Heart right ventricle (tissue), 16 donors: ENCODE measurements at regions not wholly inside any gene's neighbourhood (a gene's known extent, or its start where the extent isn't known, plus 50 kb on each side); places are given as distances from the start of the nearest gene placed in this dataset.

Experiments
- ATAC-seq, 8 donors: fragments of 200-7000 bp; cut with Tn5 transposase; one replicate each; pipeline ENCODE4 v1.9.1; 2020; ENCODE audit warnings: mild to moderate bottlenecking in 8 of 8, moderate library complexity in 8 of 8, moderate number of reproducible peaks in 1 of 8
- DNase-seq, 2 donors: peaks; one replicate each; pipeline ENCODE4 v3.0.0-alpha.2; 2020
- H3K27ac ChIP-seq, 10 donors: fragments of 200-600 bp; sonication (generic) in 2 of 10; one replicate each; pipeline versions ENCODE4 v1.5.0 to v1.8.0; 2020 to 2022; ENCODE audit warnings: mild to moderate bottlenecking in 3 of 10
- H3K27me3 ChIP-seq, 7 donors: fragments of 200-600 bp; one replicate each; pipeline ENCODE4 v1.8.0; 2021 to 2022; ENCODE audit warnings: mild to moderate bottlenecking in 2 of 7
- H3K36me3 ChIP-seq, 9 donors: fragments of 200-600 bp; sonication (generic) in 1 of 9; one replicate each; pipeline versions ENCODE4 v1.5.0 to v1.8.0; 2020 to 2022; ENCODE audit warnings: mild to moderate bottlenecking in 2 of 9
- H3K4me1 ChIP-seq, 9 donors: fragments of 200-600 bp; sonication (generic) in 1 of 9; one replicate each; pipeline versions ENCODE4 v1.5.0 to v1.8.0; 2020 to 2022; ENCODE audit warnings: mild to moderate bottlenecking in 4 of 9
- H3K4me3 ChIP-seq, 10 donors: fragments of 200-600 bp; sonication (generic) in 2 of 10; one replicate each; pipeline versions ENCODE4 v1.5.0 to v1.8.0; 2020 to 2022; ENCODE audit warnings: mild to moderate bottlenecking in 7 of 10, moderate library complexity in 2 of 10
- H3K9me3 ChIP-seq, 11 donors: fragments of 200-600 bp in 10 of 11; sonication (generic) in 2 of 11; one replicate each; pipeline versions ENCODE4 v1.5.0 to v1.8.0; 2013 to 2022; ENCODE audit warnings: mild to moderate bottlenecking in 2 of 11, control low read depth in 1 of 11, moderate library complexity in 1 of 11
- CTCF ChIP-seq, 9 donors: fragments of 200-600 bp; sonication (generic) in 2 of 9; IDR thresholded peaks; one replicate each; pipeline versions ENCODE4 v1.5.0 to v1.8.0; 2021 to 2022; ENCODE audit warnings: antibody characterized with exemption in 9 of 9, mild to moderate bottlenecking in 5 of 9, moderate library complexity in 1 of 9
- WGBS, 2 donors: extraction: QIAGEN DNeasy Blood & Tissue Kit; methylation state at CpG; one replicate each; pipeline ENCODE4 v1.1.7; 2013; ENCODE audit warnings: inconsistent platforms in 1 of 2; 5-methylcytosine and 5-hydroxymethylcytosine counted together
- intact Hi-C, 10 donors: fragments of 100-400 bp; cut with DNase I; formaldehyde crosslinking; loops; one replicate each; pipeline versions ENCODE4 v1.11.1 to v1.14.2; 2022
- donor health status: Arrhythmogenic right ventricular cardiomyopathy.
- donor health status: ischemic (EF 13 %, LVEDD 7.1; RV severe dilation, severe dysfunction).
- donor health status: healthy with polysubstance abuse.
- donor health status: DM: no; HTN: yes; CAD: no.
- donor health status: DM: no; HTN: no; CAD: no.
- donor health status: ischemic (EF 25% LVEDD 6.9; RV normal size, moderate dysfunction).
- donor health status: ischemic (EF 25% LVEDD 5.7; RV mildly dilated, moderate dysfunction).
- donor health status: healthy.
- donor health status: DM: yes; HTN: yes; CAD: no.
- donor health status: Ischemic cardiomyopathy.
- donor health status: ischemic (EF 35%, LVEDD 5.7; RV mildly dilated, moderate dysfunction).
- donor health status: nonischemic (EF 11% LVEDD 7.7; RV severe dilation, severe dysfunction).
- donor health status: DM: yes; HTN: yes; CAD: no.
- donor health status: PGD.
- donor health status: ischemic (EF 29% LVEDD 5.4; RV normal size, mild dysfunction).
- donor health status: nonischemic (EF 23%, LVEDD 6.1; RV moderate dilation, normal function).

DNA sequence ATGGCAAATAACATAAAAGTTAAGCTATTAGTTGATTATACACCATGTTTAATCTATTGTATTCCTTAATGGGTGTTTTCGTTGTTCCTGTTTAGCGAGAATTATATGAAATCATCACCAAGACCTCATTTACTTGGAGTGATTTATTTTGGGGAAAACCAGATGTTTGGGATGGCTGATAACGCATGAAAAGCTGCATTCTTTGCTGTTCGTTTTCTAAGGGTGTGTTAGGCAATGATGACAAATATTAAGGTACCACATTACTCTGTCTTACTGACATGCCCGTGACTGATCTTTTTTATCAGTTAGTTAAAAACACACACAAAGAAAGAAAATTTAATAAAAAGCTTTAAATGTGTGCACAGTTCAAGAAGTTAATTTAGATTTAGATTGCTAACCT lies 176.4 kb downstream of the ZFP64 start:
- WGBS, 2 donors = 68 to 75% methylated on average over 5 of the region's 5 CpGs
- Histone ChIP-seq H3K27me3 (peaks cover 0 to 4% (median 0%) of the 10 kb centered on the region in 7 donors), H3K4me3 (no peak overlapping the region), H3K36me3 (no peaks in the 10 kb centered on the region), H3K27ac (no peak overlapping the region), H3K4me1 (no peaks in the 10 kb centered on the region), H3K9me3 (peaks cover 0 to 18% (median 11%) of the 10 kb centered on the region in 11 donors)
- no peak for TF ChIP-seq CTCF (IDR thresholded peaks at IDR 0.05)
- no peak for ATAC-seq
- DNase-seq = no peak
- intact Hi-C loops = no loop called here

DNA sequence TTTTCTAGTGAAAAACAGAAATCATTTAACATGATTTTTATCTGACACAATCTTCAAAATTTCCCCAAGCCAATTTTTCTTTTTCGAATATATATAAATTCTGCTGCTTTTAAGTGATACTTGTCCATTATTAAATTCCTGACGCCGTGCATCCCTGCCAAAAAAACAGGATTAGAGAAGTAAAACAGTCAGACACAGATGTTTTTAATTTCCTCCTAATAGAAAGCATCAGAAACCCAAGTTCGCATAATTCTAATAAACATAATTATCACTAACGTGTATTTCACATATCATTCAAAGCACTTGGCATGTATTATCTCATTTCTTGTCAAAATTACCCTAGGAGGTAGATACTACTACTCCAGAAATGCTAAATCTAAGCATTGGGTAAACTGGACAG lies 179.5 kb downstream of the ZFP64 start:
- TF ChIP-seq CTCF (IDR thresholded peaks at IDR 0.05) = no peak
- H3K4me1 ChIP-seq = no peaks in the 10 kb centered on the region
- 77 to 79% methylated on average over 5 of the region's 5 CpGs for WGBS, 2 donors
- no peak for ATAC-seq
- intact Hi-C loops = no loop called here
- no peak for DNase-seq
- peaks cover 0 to 4% (median 0%) of the 10 kb centered on the region in 7 donors for H3K27me3 ChIP-seq
- peaks cover 0 to 20% (median 11%) of the 10 kb centered on the region in 11 donors for H3K9me3 ChIP-seq
- no peak overlapping the region for H3K4me3 ChIP-seq
- H3K27ac ChIP-seq = no peak overlapping the region
- H3K36me3 ChIP-seq = no peaks in the 10 kb centered on the region

DNA sequence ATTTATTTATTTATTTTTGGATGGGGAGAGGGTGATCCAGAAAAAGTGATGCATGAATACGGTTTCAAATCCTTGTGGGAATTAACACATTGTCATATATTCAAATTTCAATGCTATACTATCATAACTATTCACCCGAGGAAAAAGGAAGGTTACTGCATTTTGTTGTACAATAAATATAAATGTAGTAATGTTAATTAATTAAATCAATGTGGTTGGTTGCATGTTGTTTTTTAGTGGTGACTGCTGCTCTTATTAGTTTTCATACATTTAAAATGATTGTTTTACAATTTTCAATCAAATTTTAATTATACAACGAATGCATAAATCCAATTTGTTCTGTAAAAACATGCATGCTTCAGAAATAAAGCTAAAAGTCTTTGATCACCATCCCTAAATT lies 180.5 kb downstream of the ZFP64 start:
- no peaks in the 10 kb centered on the region for H3K36me3 ChIP-seq
- H3K4me3 ChIP-seq = no peak overlapping the region
- ATAC-seq = no peak
- DNase-seq = no peak
- no peaks in the 10 kb centered on the region for H3K4me1 ChIP-seq
- H3K27me3 ChIP-seq = peaks cover 0 to 4% (median 0%) of the 10 kb centered on the region in 7 donors
- intact Hi-C loops = no loop called here
- no peak for TF ChIP-seq CTCF (IDR thresholded peaks at IDR 0.05)
- H3K27ac ChIP-seq = no peak overlapping the region
- H3K9me3 ChIP-seq = peaks cover 0 to 20% (median 11%) of the 10 kb centered on the region in 11 donors
- 71 to 79% methylated on average over 3 of the region's 3 CpGs for WGBS, 2 donors

- peaks cover 0 to 20% (median 11%) of the 10 kb centered on the region in 11 donors for H3K9me3 ChIP-seq
- intact Hi-C loops = no loop called here
- WGBS, 2 donors = 37 to 40% methylated on average over 11 of the region's 11 CpGs
- ATAC-seq (no peak), DNase-seq (no peak)
- no peak overlapping the region for H3K4me3 ChIP-seq
- H3K4me1 ChIP-seq = no peaks in the 10 kb centered on the region
- no peak for TF ChIP-seq CTCF (IDR thresholded peaks at IDR 0.05)
- no peaks in the 10 kb centered on the region for H3K36me3 ChIP-seq
- H3K27ac ChIP-seq = no peak overlapping the region
- H3K27me3 ChIP-seq = peaks cover 0 to 4% (median 0%) of the 10 kb centered on the region in 7 donors
Measured at GRCh38 chr20:52010541-52010940, 181.0 kb downstream of the ZFP64 start.
